ENCODE measurements at regions not wholly inside any gene's neighbourhood (a gene's known extent, or its start where the extent isn't known, plus 50 kb on each side); places are given as distances from the start of the nearest gene placed in this dataset.

- no peak for DNase-seq (ENCODE audit: low read depth)
These were observed 320.4 kb upstream of the OBI1 start for GRCh38 chr13:78979349-78979748.

GRCh38 chr13:78978381-78978998 is 319.5 kb upstream of the OBI1 start:
- no peak for DNase-seq (ENCODE audit: low read depth)

GRCh38 chr13:78977311-78977710 is 318.4 kb upstream of the OBI1 start:
- DNase-seq (ENCODE audit: low read depth) = no peak

GRCh38 chr13:78976696-78977095 is 317.7 kb upstream of the OBI1 start:
- no peak for DNase-seq (ENCODE audit: low read depth)

- no peak for DNase-seq (ENCODE audit: low read depth)
These were observed 313.6 kb upstream of the OBI1 start for GRCh38 chr13:78972561-78972960.

GRCh38 chr13:78971355-78972025 is 312.5 kb upstream of the OBI1 start:
- no peak for DNase-seq (ENCODE audit: low read depth)

- DNase-seq (ENCODE audit: low read depth) = no peak
These were observed 301.9 kb upstream of the OBI1 start for GRCh38 chr13:78960881-78961280.

- DNase-seq (ENCODE audit: low read depth) = no peak
These were observed 299.1 kb upstream of the OBI1 start for GRCh38 chr13:78958006-78958405.

GRCh38 chr13:78940455-78941130 is 281.6 kb upstream of the OBI1 start:
- no peak for DNase-seq (ENCODE audit: low read depth)

- no peak for DNase-seq (ENCODE audit: low read depth)
These were observed 275.4 kb upstream of the OBI1 start for GRCh38 chr13:78934336-78934735.

- DNase-seq (ENCODE audit: low read depth) = no peak
These were observed 256.1 kb upstream of the OBI1 start for GRCh38 chr13:78915015-78915414.

GRCh38 chr13:78913656-78914055 is 254.7 kb upstream of the OBI1 start:
- no peak for DNase-seq (ENCODE audit: low read depth)

- no peak for DNase-seq (ENCODE audit: low read depth)
These were observed 251.2 kb upstream of the OBI1 start for GRCh38 chr13:78910147-78910546.

- DNase-seq (ENCODE audit: low read depth) = no peak
These were observed 250.3 kb upstream of the OBI1 start for GRCh38 chr13:78909276-78909675.

GRCh38 chr13:78907006-78907405 is 248.1 kb upstream of the OBI1 start:
- no peak for DNase-seq (ENCODE audit: low read depth)

GRCh38 chr13:78897200-78897599 is 238.2 kb upstream of the OBI1 start:
- no peak for DNase-seq (ENCODE audit: low read depth)

- DNase-seq (ENCODE audit: low read depth) = no peak
These were observed 225.6 kb upstream of the OBI1 start for GRCh38 chr13:78884571-78884970.

GRCh38 chr13:78881751-78882150 is 222.8 kb upstream of the OBI1 start:
- no peak for DNase-seq (ENCODE audit: low read depth)

- DNase-seq (ENCODE audit: low read depth) = no peak
These were observed 222.1 kb upstream of the OBI1 start for GRCh38 chr13:78881054-78881453.

GRCh38 chr13:78876915-78877549 is 218.1 kb upstream of the OBI1 start:
- no peak for DNase-seq (ENCODE audit: low read depth)

- DNase-seq (ENCODE audit: low read depth) = no peak
These were observed 217.0 kb upstream of the OBI1 start for GRCh38 chr13:78875792-78876580.

- no peak for DNase-seq (ENCODE audit: low read depth)
These were observed 210.0 kb upstream of the OBI1 start for GRCh38 chr13:78868991-78869390.

All from stimulated activated CD8-positive, alpha-beta memory T cell treated with anti-CD3 and anti-CD28 coated beads, Interleukin-7, amount 100 ng/mL, for 24 hours (primary cell).